MCF 10A (cell line): ENCODE measurements at regions not wholly inside any gene's neighbourhood (a gene's known extent, or its start where the extent isn't known, plus 50 kb on each side); places are given as distances from the start of the nearest gene placed in this dataset.
"Not testable (repeated sequence)": the region's sequence is repeated elsewhere in the genome, so short reads cannot be mapped to it uniquely, and the experiment has no call there.

Experiments
- BruUV-seq: library from RNA; stranded (reverse); fragments of 400-500 nt; replicated peaks from 2 replicates; lab custom pipeline; 2021; lab: Mats Ljungman, UMichigan
- CTCF ChIA-PET: fragments of 300-600 bp; sonication (Branson Sonifier 250); formaldehyde crosslinking; extraction: SDS; loops from one replicate; lab custom pipeline; 2021; ENCODE audit warnings: antibody characterized with exemption, inconsistent platforms; lab: Yijun Ruan, JAX
- POLR2A ChIA-PET: fragments of 300-600, 350-650 bp; sonication (Branson Sonifier 250); formaldehyde crosslinking; extraction: SDS; loops from one replicate; lab custom pipeline; 2020; ENCODE audit warnings: antibody characterized with exemption, inconsistent platforms; lab: Yijun Ruan, JAX
- DNase-seq: peaks from one replicate; pipeline ENCODE4 v3.0.0-alpha.2; 2018; ENCODE audit not compliant: unreplicated experiment
- H3K27ac Mint-ChIP-seq: one replicate; pipeline ENCODE4 v1.8.0; 2022; ENCODE audit warnings: mild to moderate bottlenecking, low read depth, mixed read lengths; ENCODE audit not compliant: unreplicated experiment
- H3K27me3 Mint-ChIP-seq: one replicate; pipeline ENCODE4 v1.8.0; 2022; ENCODE audit warnings: mixed read lengths; ENCODE audit not compliant: insufficient read depth, unreplicated experiment
- H3K36me3 Mint-ChIP-seq: one replicate; pipeline ENCODE4 v1.8.0; 2022; ENCODE audit warnings: mild to moderate bottlenecking, moderate library complexity, mixed read lengths; ENCODE audit not compliant: insufficient read depth, unreplicated experiment
- H3K4me1 Mint-ChIP-seq: one replicate; pipeline ENCODE4 v1.8.0; 2022; ENCODE audit warnings: mixed read lengths; ENCODE audit not compliant: insufficient read depth, unreplicated experiment
- H3K4me3 Mint-ChIP-seq: one replicate; pipeline ENCODE4 v1.8.0; 2022; ENCODE audit warnings: mild to moderate bottlenecking, moderate library complexity, mixed read lengths; ENCODE audit not compliant: unreplicated experiment
- H3K9me3 Mint-ChIP-seq: one replicate; pipeline ENCODE4 v1.8.0; 2022; ENCODE audit warnings: mixed read lengths; ENCODE audit not compliant: unreplicated experiment
- intact Hi-C: fragments of 100-400 bp; cut with micrococcal nuclease; formaldehyde crosslinking; loops from 2 replicates; pipeline ENCODE4 v1.14.1; 2022
- TF ChIP-seq, protein P1 (sequence below): fragments of 200-600 bp; IDR thresholded peaks from one replicate; pipeline ENCODE4 v1.8.0; 2022; ENCODE audit warnings: antibody characterized with exemption, mild to moderate bottlenecking; ENCODE audit not compliant: unreplicated experiment

GRCh38 chr2:136284226-136285119, 166.5 kb upstream of the CXCR4 start:
- no TSS peak for BruUV-seq
- Mint-ChIP-seq H3K9me3 (no peaks in the 10 kb centered on the region), H3K27me3 (no peaks in the 10 kb centered on the region), H3K4me1 (no peaks in the 10 kb centered on the region), H3K36me3 (no peaks in the 10 kb centered on the region), H3K4me3 (no peak overlapping the region), H3K27ac (no peak overlapping the region)
- intact Hi-C loops: no loop called here
- DNase-seq: no peak
- ChIA-PET CTCF (interaction anchor here (0.6 to 0.8 kb wide), 3 partner anchors 31 to 39 kb away, joined by 3 read pairs; no protein-coding TSS in a partner anchor), POLR2A (no interaction called here)
- TF ChIP-seq, protein P1, sequence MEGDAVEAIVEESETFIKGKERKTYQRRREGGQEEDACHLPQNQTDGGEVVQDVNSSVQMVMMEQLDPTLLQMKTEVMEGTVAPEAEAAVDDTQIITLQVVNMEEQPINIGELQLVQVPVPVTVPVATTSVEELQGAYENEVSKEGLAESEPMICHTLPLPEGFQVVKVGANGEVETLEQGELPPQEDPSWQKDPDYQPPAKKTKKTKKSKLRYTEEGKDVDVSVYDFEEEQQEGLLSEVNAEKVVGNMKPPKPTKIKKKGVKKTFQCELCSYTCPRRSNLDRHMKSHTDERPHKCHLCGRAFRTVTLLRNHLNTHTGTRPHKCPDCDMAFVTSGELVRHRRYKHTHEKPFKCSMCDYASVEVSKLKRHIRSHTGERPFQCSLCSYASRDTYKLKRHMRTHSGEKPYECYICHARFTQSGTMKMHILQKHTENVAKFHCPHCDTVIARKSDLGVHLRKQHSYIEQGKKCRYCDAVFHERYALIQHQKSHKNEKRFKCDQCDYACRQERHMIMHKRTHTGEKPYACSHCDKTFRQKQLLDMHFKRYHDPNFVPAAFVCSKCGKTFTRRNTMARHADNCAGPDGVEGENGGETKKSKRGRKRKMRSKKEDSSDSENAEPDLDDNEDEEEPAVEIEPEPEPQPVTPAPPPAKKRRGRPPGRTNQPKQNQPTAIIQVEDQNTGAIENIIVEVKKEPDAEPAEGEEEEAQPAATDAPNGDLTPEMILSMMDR: no peak

DNA sequence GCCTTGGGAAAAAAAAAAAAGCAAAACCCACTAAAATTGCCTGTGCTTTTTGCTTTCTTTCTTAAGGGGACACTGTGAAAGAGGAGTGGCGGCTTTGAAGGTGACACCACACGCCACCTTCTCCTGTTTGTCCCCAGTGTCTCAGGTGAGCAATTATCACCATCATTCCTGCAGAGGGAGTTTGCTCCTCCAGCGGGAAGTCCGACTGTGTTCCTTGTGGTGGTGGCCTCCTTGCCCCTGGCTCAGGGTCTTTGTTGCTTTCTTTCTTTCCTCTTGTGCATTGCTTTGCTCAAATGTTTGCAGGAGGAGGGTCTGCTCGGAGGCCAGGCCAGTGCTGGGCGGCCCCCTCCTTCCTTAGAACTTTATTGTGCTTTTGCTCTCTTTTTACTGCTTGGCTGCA, 164.3 kb upstream of the CXCR4 start:
- ChIA-PET CTCF (no interaction called here), POLR2A (no interaction called here)
- no peaks in the 10 kb centered on the region for H3K36me3 Mint-ChIP-seq
- no peak for DNase-seq
- H3K27me3 Mint-ChIP-seq: no peaks in the 10 kb centered on the region
- no TSS peak for BruUV-seq
- H3K4me1 Mint-ChIP-seq: no peaks in the 10 kb centered on the region
- no peaks in the 10 kb centered on the region for H3K9me3 Mint-ChIP-seq
- H3K27ac Mint-ChIP-seq: no peak overlapping the region
- no peak overlapping the region for H3K4me3 Mint-ChIP-seq
- intact Hi-C loops: no loop called here
- TF ChIP-seq, protein P1: no peak

DNA sequence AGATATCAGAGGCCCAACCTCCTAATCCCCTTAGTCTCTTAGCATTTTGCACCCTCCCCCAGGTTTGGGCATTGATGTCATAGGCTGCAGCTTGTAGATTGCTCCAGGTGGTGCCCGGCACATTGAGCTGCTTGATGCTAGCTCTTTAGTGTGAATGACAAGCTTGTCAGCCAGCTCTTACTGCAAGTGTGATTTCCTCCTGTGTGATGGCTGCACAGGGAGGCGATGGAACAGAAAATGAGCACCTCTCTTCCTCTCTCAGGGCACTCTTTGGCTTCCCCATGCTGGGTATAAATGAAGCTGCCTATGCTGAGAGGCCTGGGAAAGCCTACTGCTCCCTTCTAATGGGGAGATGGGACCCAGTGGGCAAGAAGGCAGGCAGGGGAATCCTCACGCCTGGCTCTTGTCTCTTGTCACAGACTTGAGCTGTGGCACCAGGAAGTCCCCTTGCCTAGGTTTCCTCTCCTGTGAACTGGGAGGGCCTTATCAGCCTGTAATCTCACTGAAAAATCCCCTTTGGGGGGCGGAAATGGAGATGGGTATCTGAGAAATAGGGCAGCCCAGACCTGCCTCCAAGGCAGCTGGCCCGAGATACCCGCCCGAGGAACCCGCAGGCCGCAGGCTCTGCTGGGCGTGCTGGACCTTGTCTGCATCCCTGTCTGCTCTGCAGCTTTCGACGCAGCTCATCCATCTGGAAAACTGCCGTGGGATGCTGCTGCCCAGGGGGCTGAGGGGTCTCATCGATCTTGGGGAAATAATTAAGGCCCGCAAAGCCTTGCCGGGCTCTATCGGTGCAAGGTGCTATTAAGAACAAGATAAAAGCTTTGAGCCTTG, 163.5 kb upstream of the CXCR4 start:
- TF ChIP-seq, protein P1: no peak
- POLR2A ChIA-PET: no interaction called here
- H3K27ac Mint-ChIP-seq: no peak overlapping the region
- no TSS peak for BruUV-seq
- no peaks in the 10 kb centered on the region for H3K27me3 Mint-ChIP-seq
- intact Hi-C loops: no loop called here
- no peak for DNase-seq
- CTCF ChIA-PET: interaction anchor here (1.2 kb wide), 1 partner anchor 367 kb away, joined by 3 read pairs; no protein-coding TSS in a partner anchor
- no peaks in the 10 kb centered on the region for H3K4me1 Mint-ChIP-seq
- H3K9me3 Mint-ChIP-seq: no peaks in the 10 kb centered on the region
- no peaks in the 10 kb centered on the region for H3K36me3 Mint-ChIP-seq
- H3K4me3 Mint-ChIP-seq: no peak overlapping the region

- H3K36me3 Mint-ChIP-seq, intact Hi-C loops, H3K27ac Mint-ChIP-seq, POLR2A ChIA-PET, H3K4me1 Mint-ChIP-seq, DNase-seq, H3K4me3 Mint-ChIP-seq, BruUV-seq: not testable (repeated sequence)
- Mint-ChIP-seq H3K9me3 (peaks cover 25% of the 10 kb centered on the region), H3K27me3 (peaks cover 28% of the 10 kb centered on the region)
- CTCF ChIA-PET: interaction anchor here (0.8 kb wide), 1 partner anchor 15 kb away, joined by 3 read pairs; no protein-coding TSS in a partner anchor
These were observed 148.4 kb upstream of the CXCR4 start for GRCh38 chr2:136266346-136266745.
